ENCODE measurements at regions not wholly inside any gene's neighbourhood (a gene's known extent, or its start where the extent isn't known, plus 50 kb on each side); places are given as distances from the start of the nearest gene placed in this dataset.

- ATAC-seq (no peak), DNase-seq (no peak)
- Mint-ChIP-seq H3K27ac (no peak overlapping the region), H3K4me1 (no peaks in the 10 kb centered on the region), H3K27me3 (peaks cover 0 to 16% (median 1%) of the 10 kb centered on the region in 5 donors), H3K9me3 (peaks cover 0 to 2% (median 0%) of the 10 kb centered on the region in 9 donors), H3K4me3 (no peak overlapping the region), H3K36me3 (no peaks in the 10 kb centered on the region)
- POLR2A ChIA-PET, result interaction anchor here (0.6 kb wide), 1 partner anchor 37 kb away, joined by 3 read pairs; no protein-coding TSS in a partner anchor
Observed at GRCh38 chr6:87950614-87951013, 97.0 kb upstream of the SPACA1 start.

GRCh38 chr6:87949194-87949593 lies 98.4 kb upstream of the SPACA1 start:
- POLR2A ChIA-PET, result no interaction called here
- Mint-ChIP-seq H3K9me3 (peaks cover 0 to 2% (median 0%) of the 10 kb centered on the region in 9 donors), H3K4me1 (no peaks in the 10 kb centered on the region), H3K4me3 (no peak overlapping the region), H3K27me3 (peaks cover 0 to 19% (median 8%) of the 10 kb centered on the region in 5 donors), H3K27ac (no peak overlapping the region), H3K36me3 (no peaks in the 10 kb centered on the region)
- no peak for ATAC-seq
- DNase-seq, result no peak

GRCh38 chr6:87946669-87947068 lies 101.0 kb upstream of the SPACA1 start:
- Mint-ChIP-seq H3K4me1 (no peaks in the 10 kb centered on the region), H3K9me3 (peaks cover 0 to 2% (median 0%) of the 10 kb centered on the region in 9 donors), H3K27me3 (peaks cover 8 to 33% (median 17%) of the 10 kb centered on the region in 5 donors), H3K36me3 (no peaks in the 10 kb centered on the region), H3K4me3 (no peak overlapping the region), H3K27ac (no peak overlapping the region)
- no peak for DNase-seq
- POLR2A ChIA-PET, result no interaction called here
- no peak for ATAC-seq

- Mint-ChIP-seq H3K27me3 (peaks cover 11 to 40% (median 24%) of the 10 kb centered on the region in 5 donors), H3K9me3 (peaks cover 0 to 2% (median 0%) of the 10 kb centered on the region in 9 donors), H3K36me3 (no peaks in the 10 kb centered on the region), H3K4me3 (no peak overlapping the region), H3K27ac (no peak overlapping the region), H3K4me1 (no peaks in the 10 kb centered on the region)
- POLR2A ChIA-PET, result no interaction called here
- no peak for ATAC-seq
- DNase-seq, result no peak
Observed at GRCh38 chr6:87945966-87946365, 101.7 kb upstream of the SPACA1 start.

GRCh38 chr6:87945181-87945580 lies 102.5 kb upstream of the SPACA1 start:
- H3K36me3 Mint-ChIP-seq, result no peaks in the 10 kb centered on the region

GRCh38 chr6:87944541-87944954 lies 103.1 kb upstream of the SPACA1 start:
- DNase-seq, result no peak
- no peak for ATAC-seq
- Mint-ChIP-seq H3K9me3 (no peaks in the 10 kb centered on the region), H3K27ac (peak overlapping the region in 1 of 10 donors; percentile 36), H3K4me1 (no peaks in the 10 kb centered on the region), H3K36me3 (no peaks in the 10 kb centered on the region), H3K4me3 (no peak overlapping the region), H3K27me3 (peaks cover 13 to 40% (median 20%) of the 10 kb centered on the region in 5 donors)
- POLR2A ChIA-PET, result no interaction called here

More at GRCh38 chr6:87945181-87945580, 102.5 kb upstream of the SPACA1 start:
- DNase-seq (no peak), ATAC-seq (no peak)
- POLR2A ChIA-PET, result no interaction called here
- Mint-ChIP-seq H3K9me3 (peaks cover 0 to under 1% (median 0%) of the 10 kb centered on the region in 9 donors), H3K27ac (no peak overlapping the region), H3K4me1 (no peaks in the 10 kb centered on the region), H3K4me3 (no peak overlapping the region), H3K27me3 (peaks cover 11 to 40% (median 22%) of the 10 kb centered on the region in 5 donors)

- Mint-ChIP-seq H3K4me1 (no peaks in the 10 kb centered on the region), H3K9me3 (no peaks in the 10 kb centered on the region), H3K4me3 (no peak overlapping the region), H3K36me3 (no peaks in the 10 kb centered on the region), H3K27me3 (peaks cover 13 to 40% (median 19%) of the 10 kb centered on the region in 5 donors), H3K27ac (no peak overlapping the region)
- POLR2A ChIA-PET, result no interaction called here
- DNase-seq (no peak), ATAC-seq (no peak)
Observed at GRCh38 chr6:87943191-87943590, 104.5 kb upstream of the SPACA1 start.

GRCh38 chr6:87941556-87942358 lies 105.9 kb upstream of the SPACA1 start:
- POLR2A ChIA-PET, result no interaction called here
- peaks cover 13 to 40% (median 15%) of the 10 kb centered on the region in 5 donors for H3K27me3 Mint-ChIP-seq
- no peaks in the 10 kb centered on the region for H3K9me3 Mint-ChIP-seq
- H3K36me3 Mint-ChIP-seq, result no peaks in the 10 kb centered on the region
- DNase-seq (no peak), ATAC-seq (no peak)
- H3K27ac Mint-ChIP-seq, result no peak overlapping the region
- H3K4me3 Mint-ChIP-seq, result no peak overlapping the region
- no peaks in the 10 kb centered on the region for H3K4me1 Mint-ChIP-seq

- no peaks in the 10 kb centered on the region for H3K36me3 Mint-ChIP-seq
- H3K27ac Mint-ChIP-seq, result no peak overlapping the region
- peaks cover 16 to 46% (median 22%) of the 10 kb centered on the region in 5 donors for H3K27me3 Mint-ChIP-seq
- ATAC-seq, result no peak
- no peak overlapping the region for H3K4me3 Mint-ChIP-seq
- no peaks in the 10 kb centered on the region for H3K4me1 Mint-ChIP-seq
- POLR2A ChIA-PET, result no interaction called here
- H3K9me3 Mint-ChIP-seq, result no peaks in the 10 kb centered on the region
- no peak for DNase-seq
Observed at GRCh38 chr6:87939776-87940175, 107.9 kb upstream of the SPACA1 start.

GRCh38 chr6:87938287-87938686 lies 109.4 kb upstream of the SPACA1 start:
- peaks cover 13 to 31% (median 15%) of the 10 kb centered on the region in 5 donors for H3K27me3 Mint-ChIP-seq
- no peaks in the 10 kb centered on the region for H3K4me1 Mint-ChIP-seq
- no peaks in the 10 kb centered on the region for H3K9me3 Mint-ChIP-seq
- no peak overlapping the region for H3K4me3 Mint-ChIP-seq
- no peak overlapping the region for H3K27ac Mint-ChIP-seq
- POLR2A ChIA-PET, result no interaction called here
- DNase-seq (no peak), ATAC-seq (no peak)
- H3K36me3 Mint-ChIP-seq, result no peaks in the 10 kb centered on the region

- Mint-ChIP-seq H3K4me1 (no peaks in the 10 kb centered on the region), H3K4me3 (no peak overlapping the region), H3K27me3 (peaks cover 5 to 9% (median 6%) of the 10 kb centered on the region in 5 donors), H3K9me3 (no peaks in the 10 kb centered on the region), H3K27ac (no peak overlapping the region), H3K36me3 (no peaks in the 10 kb centered on the region)
- DNase-seq, result peak in 1 of 10 donors; percentile 61
- no peak for ATAC-seq
- POLR2A ChIA-PET, result no interaction called here
Observed at GRCh38 chr6:87936065-87936464, 111.6 kb upstream of the SPACA1 start.

- H3K27me3 Mint-ChIP-seq, result peaks cover 2 to 8% (median 5%) of the 10 kb centered on the region in 5 donors
- DNase-seq (no peak), ATAC-seq (no peak)
- H3K9me3 Mint-ChIP-seq, result no peaks in the 10 kb centered on the region
- POLR2A ChIA-PET, result no interaction called here
- H3K4me3 Mint-ChIP-seq, result no peak overlapping the region
- H3K36me3 Mint-ChIP-seq, result no peaks in the 10 kb centered on the region
- H3K4me1 Mint-ChIP-seq, result no peaks in the 10 kb centered on the region
- no peak overlapping the region for H3K27ac Mint-ChIP-seq
Observed at GRCh38 chr6:87935196-87935595, 112.4 kb upstream of the SPACA1 start.

GRCh38 chr6:87932361-87932760 lies 115.3 kb upstream of the SPACA1 start:
- Mint-ChIP-seq H3K27ac (no peak overlapping the region), H3K36me3 (no peaks in the 10 kb centered on the region), H3K27me3 (peaks cover 0 to 8% (median 3%) of the 10 kb centered on the region in 5 donors), H3K4me1 (peaks cover 0 to 4% (median 0%) of the 10 kb centered on the region in 4 donors), H3K9me3 (no peaks in the 10 kb centered on the region), H3K4me3 (no peak overlapping the region)
- DNase-seq, result no peak
- POLR2A ChIA-PET, result no interaction called here
- no peak for ATAC-seq

All from naive thymus-derived CD8-positive, alpha-beta T cell (primary cell).